NCI-H2029 treated with DMSO at 0.1 percent for 48 hours (cell line): ENCODE measurements at regions not wholly inside any gene's neighbourhood (a gene's known extent, or its start where the extent isn't known, plus 50 kb on each side); places are given as distances from the start of the nearest gene placed in this dataset.
A peak's percentile ranks its signal among the peaks of the same experiment; 100 is the strongest.

ENCODE experiments used
- DNase-seq: peaks from one replicate; lab custom pipeline; 2025; lab: John Stamatoyannopoulos, UW

DNA sequence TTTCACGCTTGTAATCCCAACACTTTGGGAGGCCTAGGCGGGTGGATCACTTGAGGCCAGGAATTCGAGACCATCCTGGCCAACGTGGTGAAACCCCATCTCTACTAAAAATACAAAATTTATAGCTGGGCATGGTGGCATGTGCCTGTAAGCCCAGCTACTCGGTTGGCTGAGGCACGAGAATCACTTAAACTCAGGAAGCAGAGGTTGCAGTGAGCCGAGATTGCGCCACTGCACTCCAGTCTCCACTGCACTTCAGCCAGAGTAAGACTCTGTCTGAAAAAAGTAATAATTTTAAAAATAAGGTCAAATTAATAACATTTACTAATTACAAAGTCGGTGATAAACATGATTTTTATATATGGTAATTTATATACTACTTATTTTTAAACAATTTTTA, 155.9 kb downstream of the AXIN2 start:
- DNase-seq: no peak

GRCh38 chr17:65404761-65405160, 156.7 kb downstream of the AXIN2 start:
- DNase-seq: no peak

GRCh38 chr17:65403626-65404025, 157.8 kb downstream of the AXIN2 start:
- DNase-seq: no peak

DNA sequence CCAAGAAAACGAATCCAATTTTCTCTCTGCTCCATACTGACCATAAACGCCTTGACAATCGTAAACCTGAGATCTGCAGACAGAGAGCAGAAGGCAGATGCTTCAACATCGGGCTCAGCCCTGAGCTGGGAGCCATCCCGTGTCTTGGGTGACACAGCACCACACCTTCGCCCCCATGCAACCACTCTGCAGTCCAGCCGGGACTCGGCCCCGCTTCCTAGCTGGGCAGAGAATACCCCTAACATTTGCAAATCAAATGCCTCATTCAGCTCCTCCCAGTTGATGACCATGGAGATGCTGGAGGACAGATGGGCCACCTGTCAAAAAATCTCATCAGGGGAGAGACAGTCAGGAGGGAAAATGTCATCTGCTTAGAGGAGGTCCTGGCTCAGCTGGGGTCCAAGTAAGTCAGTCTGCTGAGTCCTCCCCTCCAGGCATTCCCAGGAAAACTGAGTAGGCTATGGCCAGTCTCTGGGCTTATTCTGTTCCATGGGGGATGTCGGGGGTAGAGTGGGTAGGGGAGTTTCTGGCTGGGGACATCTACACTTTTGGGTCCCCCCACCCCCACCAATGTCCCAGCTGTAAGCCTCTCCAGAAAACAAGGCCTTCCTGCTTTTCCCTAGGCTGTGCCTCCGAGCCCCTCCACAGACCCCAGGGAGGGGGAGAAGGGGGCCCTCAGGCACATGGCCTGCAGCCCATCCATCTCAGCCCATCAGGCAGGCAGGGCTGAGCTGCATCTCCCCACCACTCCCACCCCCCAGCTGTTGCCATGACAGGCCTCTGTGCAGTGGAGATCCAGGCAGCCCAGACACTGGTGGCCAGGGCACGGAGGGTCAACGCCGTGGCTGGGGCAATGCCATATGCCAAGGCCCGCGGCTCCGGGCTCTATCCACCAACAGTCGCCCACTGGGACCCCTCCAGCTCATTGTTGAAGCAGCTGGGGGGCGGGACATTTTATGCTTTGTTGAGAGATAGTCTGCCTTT, 158.6 kb downstream of the AXIN2 start:
- DNase-seq: no peak

- DNase-seq: no peak
These were observed 159.9 kb downstream of the AXIN2 start for GRCh38 chr17:65401561-65401960.

GRCh38 chr17:65400701-65401100, 160.7 kb downstream of the AXIN2 start:
- no peak for DNase-seq

DNA sequence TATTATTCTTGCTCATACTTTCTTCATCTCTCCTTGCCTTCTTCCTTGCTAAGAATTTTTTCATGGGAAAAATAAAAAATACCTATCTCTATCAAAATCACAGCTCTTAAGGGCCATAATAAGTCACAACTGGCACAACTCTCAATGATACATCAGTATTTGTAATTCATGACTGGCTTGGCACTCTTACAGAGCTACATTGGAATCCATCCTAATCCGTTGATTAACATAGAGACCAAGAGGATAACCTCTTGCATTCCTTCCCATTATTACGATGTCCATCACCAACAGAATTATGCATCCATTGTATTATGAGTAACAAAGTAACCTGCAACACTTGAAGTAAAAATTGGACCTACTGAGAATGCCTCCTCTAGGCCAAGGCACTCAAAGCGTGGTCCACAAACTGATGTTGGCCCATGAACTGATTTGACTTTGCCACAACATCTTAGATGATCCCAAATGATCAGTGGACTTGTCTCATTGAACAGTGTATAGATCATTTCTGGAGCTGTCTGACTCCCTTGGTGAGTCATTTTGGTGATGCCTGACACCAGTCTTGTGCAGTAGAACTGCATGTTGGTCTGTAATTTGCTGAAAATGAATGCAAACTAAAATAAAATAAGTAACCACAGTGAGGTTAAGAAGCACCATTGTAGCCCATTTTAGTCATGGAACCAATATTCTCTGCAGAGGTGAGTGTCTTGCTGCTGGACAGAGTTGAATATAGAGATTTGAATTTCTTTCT, 163.2 kb downstream of the AXIN2 start:
- DNase-seq: no peak

GRCh38 chr17:65395924-65396323, 165.5 kb downstream of the AXIN2 start:
- no peak for DNase-seq

- DNase-seq: no peak
These were observed 166.5 kb downstream of the AXIN2 start for GRCh38 chr17:65394811-65395472.

GRCh38 chr17:65393514-65393913, 167.9 kb downstream of the AXIN2 start:
- no peak for DNase-seq

DNA sequence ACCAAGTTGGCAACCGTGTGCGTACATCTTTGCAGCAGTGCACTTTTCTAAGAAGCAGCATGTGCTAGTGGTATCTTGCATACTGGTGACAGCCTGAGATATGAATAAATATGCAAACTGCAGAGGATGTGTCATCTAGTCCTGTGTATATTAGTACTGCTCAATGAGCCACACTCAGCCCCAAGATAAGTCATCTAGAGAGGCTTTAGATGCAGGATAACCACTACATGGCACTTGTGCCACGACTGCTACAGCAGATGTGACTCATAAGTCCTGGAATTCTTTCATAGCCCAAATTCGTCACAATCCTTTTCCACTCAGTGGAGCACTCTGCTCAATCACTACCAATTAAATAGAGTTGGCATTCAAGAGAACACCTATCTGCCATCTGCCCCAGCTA, 171.5 kb downstream of the AXIN2 start:
- DNase-seq: no peak

DNA sequence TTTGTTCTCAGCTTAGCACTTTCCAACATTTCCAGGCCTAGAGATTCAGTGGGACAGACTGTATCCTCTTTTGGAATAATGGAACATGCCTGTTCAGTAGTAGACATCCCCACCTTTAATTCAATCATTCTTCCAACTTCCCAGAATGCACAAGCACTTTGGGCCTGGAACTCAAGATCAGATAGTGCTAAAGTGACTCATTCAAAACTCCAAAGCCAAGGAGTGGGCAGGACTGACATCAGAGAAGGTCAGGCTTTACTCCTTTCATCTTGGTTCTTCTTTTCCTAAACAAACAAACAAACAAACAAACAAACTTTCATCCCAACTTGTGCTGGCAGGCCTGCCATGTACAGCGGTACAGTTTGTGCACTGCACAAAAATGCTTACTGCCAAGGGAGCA, 172.0 kb downstream of the AXIN2 start:
- no peak for DNase-seq

DNA sequence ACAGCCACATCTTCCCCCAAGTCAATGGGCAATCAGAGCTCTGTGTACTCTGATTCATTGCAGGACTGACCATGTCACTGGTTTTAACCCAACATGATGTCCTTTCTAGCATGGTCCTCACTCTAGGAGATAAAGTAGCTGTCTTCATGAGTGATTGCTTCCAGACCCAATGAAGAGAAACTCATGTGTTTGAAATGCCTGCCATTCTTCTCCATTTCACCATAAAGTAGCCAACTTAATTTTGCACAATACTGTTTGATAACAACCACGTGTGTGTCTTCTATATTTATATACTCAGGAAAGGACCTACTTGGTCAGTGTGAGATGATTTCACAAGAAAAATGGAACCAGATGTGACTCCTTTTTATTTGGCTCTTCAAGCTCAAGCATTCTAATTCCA, 172.5 kb downstream of the AXIN2 start:
- DNase-seq: no peak

- no peak for DNase-seq
These were observed 174.1 kb downstream of the AXIN2 start for GRCh38 chr17:65387322-65387721.

GRCh38 chr17:65385726-65386125, 175.7 kb downstream of the AXIN2 start:
- DNase-seq: no peak

GRCh38 chr17:65385071-65385470, 176.4 kb downstream of the AXIN2 start:
- DNase-seq: no peak

GRCh38 chr17:65381152-65381551, 180.3 kb downstream of the AXIN2 start:
- no peak for DNase-seq

DNA sequence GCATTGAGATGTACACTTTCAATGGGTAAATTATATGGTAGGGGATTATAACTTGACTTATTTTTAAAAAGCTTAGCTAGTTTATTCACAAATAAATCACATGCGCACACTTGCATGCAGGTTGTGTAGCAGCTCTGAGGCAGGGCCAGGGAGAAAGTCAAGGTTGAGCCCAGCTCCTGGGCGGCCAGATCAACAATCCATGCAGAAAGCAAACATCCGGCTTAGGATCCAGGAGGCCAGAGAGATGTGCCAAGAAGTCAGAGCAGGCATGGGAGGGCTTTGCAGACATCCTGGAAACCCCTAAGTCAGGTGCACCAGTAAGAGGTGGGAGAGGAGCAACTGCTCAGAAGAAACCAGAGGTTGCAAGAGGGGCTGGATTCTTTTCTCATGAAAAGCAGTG, 186.5 kb downstream of the AXIN2 start:
- no peak for DNase-seq

DNA sequence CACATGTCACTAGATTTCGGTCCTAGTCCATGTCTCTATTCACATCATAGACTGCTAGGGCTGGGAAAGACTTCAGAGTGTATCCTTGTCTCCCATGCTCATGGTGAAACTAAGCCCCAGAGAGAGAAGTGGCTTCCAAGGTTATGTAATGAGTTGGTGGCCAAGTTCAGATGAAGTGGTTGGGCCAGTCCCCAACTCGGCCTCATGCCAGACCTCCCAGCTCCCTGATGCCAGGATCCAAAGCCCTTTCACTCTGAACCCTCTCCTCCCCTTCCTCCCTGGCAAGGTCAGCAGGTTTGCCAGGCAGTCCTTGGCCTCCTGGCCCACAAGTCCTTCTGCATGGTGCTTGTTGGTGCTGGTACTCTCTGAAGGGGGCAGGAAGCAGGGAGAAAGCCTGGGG, 189.7 kb downstream of the AXIN2 start:
- DNase-seq: peak; percentile 62

- DNase-seq: no peak
These were observed 190.7 kb downstream of the AXIN2 start for GRCh38 chr17:65370669-65371131.

- DNase-seq: no peak
These were observed 193.1 kb downstream of the AXIN2 start for GRCh38 chr17:65368341-65368740.

DNA sequence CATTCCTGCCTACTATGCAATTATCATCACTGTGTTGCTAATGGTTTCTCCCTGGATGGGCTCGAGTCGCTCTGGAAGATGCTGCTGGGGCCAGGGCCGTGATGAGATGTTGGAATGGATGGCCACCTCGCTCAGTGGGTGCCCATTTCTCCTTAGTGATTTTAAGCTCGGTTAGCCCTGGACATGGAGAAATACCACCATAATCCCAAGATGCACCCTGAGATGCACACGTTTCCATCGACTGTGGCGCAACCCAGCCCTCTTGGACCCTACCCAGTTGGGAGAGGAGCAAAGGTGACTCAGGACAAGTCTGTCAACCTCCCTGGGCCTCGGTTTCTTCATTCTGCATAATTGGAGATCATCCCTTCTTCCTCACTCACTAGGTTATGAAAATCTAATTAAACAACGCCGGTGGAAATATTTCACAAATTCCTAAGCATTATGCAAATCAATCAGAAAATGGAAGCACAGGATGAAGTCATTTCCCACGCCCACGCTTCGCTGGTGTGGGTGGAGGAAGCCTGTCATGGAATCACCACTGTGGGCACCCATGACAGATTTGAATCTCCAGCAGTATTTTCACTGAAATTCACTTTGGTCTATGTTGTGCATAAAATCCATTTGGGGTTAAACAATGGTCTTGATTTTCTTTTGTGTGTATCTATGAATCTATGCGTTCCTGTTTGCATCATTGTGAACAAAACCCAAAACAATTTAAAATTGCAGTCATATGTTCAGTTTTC, 195.2 kb downstream of the AXIN2 start:
- no peak for DNase-seq
